MM.1S (cell line): ENCODE measurements at regions not wholly inside any gene's neighbourhood (a gene's known extent, or its start where the extent isn't known, plus 50 kb on each side); places are given as distances from the start of the nearest gene placed in this dataset.

Source experiments
- EZH2 ChIP-seq: fragments of 300-600 bp; sonication (generic); optimal IDR thresholded peaks from 2 replicates; pipeline ENCODE3; 2017; ENCODE audit warnings: low read depth, mild to moderate bottlenecking, antibody characterized with exemption, low read length, mixed read lengths
- TF ChIP-seq, protein P1 (sequence below): fragments of 300-600 bp; sonication (generic); IDR thresholded peaks from 2 replicates; pipeline ENCODE4 v1.5.1; 2016; ENCODE audit warnings: antibody characterized with exemption, low read length, mixed read lengths

DNA sequence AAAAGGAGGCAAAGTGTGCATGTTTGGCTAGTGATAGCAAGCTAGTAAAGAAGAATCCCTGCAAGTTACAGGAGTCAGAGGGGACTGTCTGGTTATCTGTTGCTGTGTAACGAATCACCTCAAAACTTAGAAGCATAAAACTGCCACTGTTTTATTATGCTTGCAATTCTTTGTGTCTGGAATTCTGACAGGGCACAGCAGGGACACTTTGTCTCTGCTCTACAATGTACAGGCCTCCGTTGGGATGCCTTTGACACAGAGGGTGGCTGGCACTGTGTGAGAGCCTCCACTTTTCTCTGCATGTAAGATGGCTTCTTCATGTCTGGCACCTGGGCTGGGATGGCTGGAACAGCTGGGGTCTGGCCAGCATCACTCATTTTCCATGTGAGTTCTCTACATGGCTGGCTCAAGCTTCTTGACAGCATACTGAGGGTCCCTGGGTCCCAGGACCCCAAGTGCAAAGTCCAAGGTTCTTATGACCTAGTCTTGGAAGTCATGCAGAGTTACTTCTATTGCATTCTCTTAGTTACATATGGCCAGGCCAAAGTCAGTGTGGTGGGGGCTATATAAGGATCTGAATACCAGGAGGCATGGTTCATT is 276.9 kb downstream of the RPS24 start:
- TF ChIP-seq, protein P1, sequence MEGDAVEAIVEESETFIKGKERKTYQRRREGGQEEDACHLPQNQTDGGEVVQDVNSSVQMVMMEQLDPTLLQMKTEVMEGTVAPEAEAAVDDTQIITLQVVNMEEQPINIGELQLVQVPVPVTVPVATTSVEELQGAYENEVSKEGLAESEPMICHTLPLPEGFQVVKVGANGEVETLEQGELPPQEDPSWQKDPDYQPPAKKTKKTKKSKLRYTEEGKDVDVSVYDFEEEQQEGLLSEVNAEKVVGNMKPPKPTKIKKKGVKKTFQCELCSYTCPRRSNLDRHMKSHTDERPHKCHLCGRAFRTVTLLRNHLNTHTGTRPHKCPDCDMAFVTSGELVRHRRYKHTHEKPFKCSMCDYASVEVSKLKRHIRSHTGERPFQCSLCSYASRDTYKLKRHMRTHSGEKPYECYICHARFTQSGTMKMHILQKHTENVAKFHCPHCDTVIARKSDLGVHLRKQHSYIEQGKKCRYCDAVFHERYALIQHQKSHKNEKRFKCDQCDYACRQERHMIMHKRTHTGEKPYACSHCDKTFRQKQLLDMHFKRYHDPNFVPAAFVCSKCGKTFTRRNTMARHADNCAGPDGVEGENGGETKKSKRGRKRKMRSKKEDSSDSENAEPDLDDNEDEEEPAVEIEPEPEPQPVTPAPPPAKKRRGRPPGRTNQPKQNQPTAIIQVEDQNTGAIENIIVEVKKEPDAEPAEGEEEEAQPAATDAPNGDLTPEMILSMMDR: no peak
- no peak for TF ChIP-seq EZH2
